K562 (cell line): ENCODE measurements at regions not wholly inside any gene's neighbourhood (a gene's known extent, or its start where the extent isn't known, plus 50 kb on each side); places are given as distances from the start of the nearest gene placed in this dataset.

ENCODE experiments used
- NR1H2 ChIP-seq: sonication (generic); formaldehyde crosslinking; IDR thresholded peaks from 2 replicates; pipeline ENCODE4 v1.4.0; 2020; ENCODE audit warnings: mild to moderate bottlenecking, missing genetic modification reagents
- TF ChIP-seq, protein P1 (sequence below): fragments of 450-650 bp; formaldehyde crosslinking; conservative IDR thresholded peaks from 2 replicates; pipeline ENCODE4 v1.4.0; 2022; ENCODE audit warnings: mild to moderate bottlenecking, missing genetic modification characterization

GRCh38 chr4:126180642-126181041 is 865.9 kb downstream of the FAT4 start:
- TF ChIP-seq, protein P1, sequence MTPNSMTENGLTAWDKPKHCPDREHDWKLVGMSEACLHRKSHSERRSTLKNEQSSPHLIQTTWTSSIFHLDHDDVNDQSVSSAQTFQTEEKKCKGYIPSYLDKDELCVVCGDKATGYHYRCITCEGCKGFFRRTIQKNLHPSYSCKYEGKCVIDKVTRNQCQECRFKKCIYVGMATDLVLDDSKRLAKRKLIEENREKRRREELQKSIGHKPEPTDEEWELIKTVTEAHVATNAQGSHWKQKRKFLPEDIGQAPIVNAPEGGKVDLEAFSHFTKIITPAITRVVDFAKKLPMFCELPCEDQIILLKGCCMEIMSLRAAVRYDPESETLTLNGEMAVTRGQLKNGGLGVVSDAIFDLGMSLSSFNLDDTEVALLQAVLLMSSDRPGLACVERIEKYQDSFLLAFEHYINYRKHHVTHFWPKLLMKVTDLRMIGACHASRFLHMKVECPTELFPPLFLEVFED (CRISPR knock-in tag) = no peak
- TF ChIP-seq NR1H2 (CRISPR knock-in tag) = no peak
